HL-60 (cell line): ENCODE measurements at regions not wholly inside any gene's neighbourhood (a gene's known extent, or its start where the extent isn't known, plus 50 kb on each side); places are given as distances from the start of the nearest gene placed in this dataset.

Experiments
- GABPA ChIP-seq: IDR thresholded peaks from 2 replicates; pipeline ENCODE4 v1.6.1; 2012; ENCODE audit warnings: low read depth
- POLR2AphosphoS5 ChIP-seq: IDR thresholded peaks from 2 replicates; pipeline ENCODE4 v1.6.1; 2012; ENCODE audit warnings: low read depth
- TF ChIP-seq, protein P1 (sequence below): IDR thresholded peaks from one replicate; pipeline ENCODE4 v1.5.1; 2011; ENCODE audit warnings: low read length, control low read depth, inconsistent platforms; ENCODE audit not compliant: insufficient read depth

DNA sequence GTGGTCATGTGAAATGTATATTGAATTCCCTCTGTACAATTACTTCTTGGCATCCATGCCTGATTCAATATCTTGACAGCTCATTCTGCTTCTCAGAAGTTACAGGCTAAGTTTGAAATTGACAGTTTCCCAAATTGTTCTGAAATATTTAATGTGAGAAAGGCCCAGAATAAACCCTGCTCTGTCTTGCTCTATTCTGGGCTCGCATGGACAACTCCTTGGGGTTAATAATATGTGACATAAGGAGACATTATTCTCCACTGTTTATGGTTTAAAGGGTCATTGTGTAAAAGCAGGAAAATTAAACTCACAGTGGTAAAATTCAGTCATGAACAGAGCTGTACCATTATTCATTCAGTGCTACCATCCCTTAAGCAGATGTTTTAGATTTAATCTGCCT, 160.7 kb upstream of the CNTNAP5 start:
- TF ChIP-seq POLR2AphosphoS5 (no peak), GABPA (no peak)
- TF ChIP-seq, protein P1, sequence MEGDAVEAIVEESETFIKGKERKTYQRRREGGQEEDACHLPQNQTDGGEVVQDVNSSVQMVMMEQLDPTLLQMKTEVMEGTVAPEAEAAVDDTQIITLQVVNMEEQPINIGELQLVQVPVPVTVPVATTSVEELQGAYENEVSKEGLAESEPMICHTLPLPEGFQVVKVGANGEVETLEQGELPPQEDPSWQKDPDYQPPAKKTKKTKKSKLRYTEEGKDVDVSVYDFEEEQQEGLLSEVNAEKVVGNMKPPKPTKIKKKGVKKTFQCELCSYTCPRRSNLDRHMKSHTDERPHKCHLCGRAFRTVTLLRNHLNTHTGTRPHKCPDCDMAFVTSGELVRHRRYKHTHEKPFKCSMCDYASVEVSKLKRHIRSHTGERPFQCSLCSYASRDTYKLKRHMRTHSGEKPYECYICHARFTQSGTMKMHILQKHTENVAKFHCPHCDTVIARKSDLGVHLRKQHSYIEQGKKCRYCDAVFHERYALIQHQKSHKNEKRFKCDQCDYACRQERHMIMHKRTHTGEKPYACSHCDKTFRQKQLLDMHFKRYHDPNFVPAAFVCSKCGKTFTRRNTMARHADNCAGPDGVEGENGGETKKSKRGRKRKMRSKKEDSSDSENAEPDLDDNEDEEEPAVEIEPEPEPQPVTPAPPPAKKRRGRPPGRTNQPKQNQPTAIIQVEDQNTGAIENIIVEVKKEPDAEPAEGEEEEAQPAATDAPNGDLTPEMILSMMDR = no peak
